HepG2 (cell line): ENCODE measurements at regions not wholly inside any gene's neighbourhood (a gene's known extent, or its start where the extent isn't known, plus 50 kb on each side); places are given as distances from the start of the nearest gene placed in this dataset.

ENCODE experiments used
- KMT2B ChIP-seq: IDR thresholded peaks from 2 replicates; pipeline ENCODE4 v1.6.1; 2016; ENCODE audit warnings: missing genetic modification reagents, missing compliant biosample characterization
- MAF1 ChIP-seq: sonication (generic); formaldehyde crosslinking; IDR thresholded peaks from 2 replicates; pipeline ENCODE4 v1.5.0; 2020; ENCODE audit warnings: missing genetic modification reagents, borderline replicate concordance
- NFKB2 ChIP-seq: sonication (generic); formaldehyde crosslinking; IDR thresholded peaks from 2 replicates; pipeline ENCODE4 v1.4.0; 2020; ENCODE audit warnings: missing genetic modification reagents, borderline replicate concordance
- PBX2 ChIP-seq: IDR thresholded peaks from 2 replicates; pipeline ENCODE4 v1.6.1; 2016; ENCODE audit warnings: control low read depth
- POLR2AphosphoS5 ChIP-seq: IDR thresholded peaks from 2 replicates; pipeline ENCODE4 v1.6.1; 2012; ENCODE audit warnings: low read depth, low read length
- SIN3B ChIP-seq: fragments of 150-350 bp; IDR thresholded peaks from 2 replicates; pipeline ENCODE4 v1.6.1; 2014; ENCODE audit warnings: low read length
- SRY ChIP-seq: sonication (generic); formaldehyde crosslinking; IDR thresholded peaks from 2 replicates; pipeline ENCODE4 v1.8.0; 2022; ENCODE audit warnings: mild to moderate bottlenecking, missing genetic modification reagents
- TGIF2 ChIP-seq: IDR thresholded peaks from 2 replicates; pipeline ENCODE4 v1.6.1; 2016; ENCODE audit warnings: control low read depth, missing compliant biosample characterization
- TSC22D2 ChIP-seq: sonication (generic); formaldehyde crosslinking; IDR thresholded peaks from 2 replicates; pipeline ENCODE4 v1.5.1; 2020; ENCODE audit warnings: missing genetic modification reagents, mild to moderate bottlenecking, borderline replicate concordance
- ZBTB34 ChIP-seq: sonication (generic); formaldehyde crosslinking; IDR thresholded peaks from 2 replicates; pipeline ENCODE4 v1.8.0; 2022; ENCODE audit warnings: mild to moderate bottlenecking, missing genetic modification reagents
- ZBTB43 ChIP-seq: sonication (generic); formaldehyde crosslinking; conservative IDR thresholded peaks from 2 replicates; pipeline ENCODE4 v1.4.0; 2020; ENCODE audit warnings: missing genetic modification reagents
- ZIK1 ChIP-seq: sonication (generic); formaldehyde crosslinking; IDR thresholded peaks from 2 replicates; pipeline ENCODE4 v1.5.0; 2020; ENCODE audit warnings: mild to moderate bottlenecking, low read depth, missing genetic modification reagents, borderline replicate concordance
- ZNF205 ChIP-seq: IDR thresholded peaks from 2 replicates; pipeline ENCODE4 v1.6.1; 2018; ENCODE audit warnings: missing biosample characterization, missing genetic modification reagents
- ZNF207 ChIP-seq: fragments of 450-650 bp; IDR thresholded peaks from 2 replicates; pipeline ENCODE4 v1.6.1; 2016; ENCODE audit warnings: antibody characterized with exemption, borderline replicate concordance
- ZNF263 ChIP-seq: sonication (generic); formaldehyde crosslinking; IDR thresholded peaks from 2 replicates; pipeline ENCODE4 v1.4.0; 2020; ENCODE audit warnings: missing genetic modification reagents
- ZNF362 ChIP-seq: sonication (generic); formaldehyde crosslinking; IDR thresholded peaks from 2 replicates; pipeline ENCODE4 v1.4.0; 2020; ENCODE audit warnings: missing genetic modification reagents, mild to moderate bottlenecking, borderline replicate concordance
- ZNF496 ChIP-seq: sonication (generic); formaldehyde crosslinking; IDR thresholded peaks from 2 replicates; pipeline ENCODE4 v1.8.1; 2023; ENCODE audit warnings: mild to moderate bottlenecking, moderate library complexity, missing genetic modification reagents; ENCODE audit not compliant: insufficient replicate concordance
- ZNF546 ChIP-seq: sonication (generic); formaldehyde crosslinking; conservative IDR thresholded peaks from 2 replicates; pipeline ENCODE4 v1.8.1; 2023; ENCODE audit warnings: mild to moderate bottlenecking, missing genetic modification reagents
- ZNF563 ChIP-seq: sonication (generic); formaldehyde crosslinking; IDR thresholded peaks from 2 replicates; pipeline ENCODE4 v1.8.0; 2022; ENCODE audit warnings: mild to moderate bottlenecking, moderate library complexity, missing genetic modification reagents
- ZNF564 ChIP-seq: sonication (generic); formaldehyde crosslinking; IDR thresholded peaks from 2 replicates; pipeline ENCODE4 v1.8.1; 2023; ENCODE audit warnings: mild to moderate bottlenecking, missing genetic modification reagents
- ZNF570 ChIP-seq: sonication (generic); formaldehyde crosslinking; IDR thresholded peaks from 2 replicates; pipeline ENCODE4 v1.4.0; 2020; ENCODE audit warnings: mild to moderate bottlenecking, missing genetic modification reagents, borderline replicate concordance
- ZNF615 ChIP-seq: sonication (generic); formaldehyde crosslinking; IDR thresholded peaks from 2 replicates; pipeline ENCODE4 v1.5.0; 2020; ENCODE audit warnings: mild to moderate bottlenecking, missing genetic modification reagents, borderline replicate concordance
- ZNF746 ChIP-seq: sonication (generic); formaldehyde crosslinking; IDR thresholded peaks from 2 replicates; pipeline ENCODE4 v1.8.0; 2022; ENCODE audit warnings: mild to moderate bottlenecking, missing genetic modification reagents
- ZSCAN20 ChIP-seq: sonication (generic); formaldehyde crosslinking; IDR thresholded peaks from 2 replicates; pipeline ENCODE4 v1.4.0; 2020; ENCODE audit warnings: missing genetic modification reagents, mild to moderate bottlenecking, borderline replicate concordance
- ZZZ3 ChIP-seq: sonication (generic); formaldehyde crosslinking; IDR thresholded peaks from 2 replicates; pipeline ENCODE4 v1.4.0; 2020; ENCODE audit warnings: missing genetic modification reagents, mild to moderate bottlenecking, borderline replicate concordance

GRCh38 chr10:121043124-121043849, 192.1 kb downstream of the WDR11 start (continued):
- no peak for TF ChIP-seq NFKB2 (CRISPR knock-in tag)
- TF ChIP-seq ZSCAN20 = no peak; the same call in 1 of the 2 replicates
- TF ChIP-seq ZNF746 = peak; percentile 31; the same call in 1 of the 2 replicates
- no peak for TF ChIP-seq SRY (CRISPR knock-in tag)
- TF ChIP-seq POLR2AphosphoS5 = 0 out of 2 replicates have a peak, but pooled peaks have one; percentile 14
- TF ChIP-seq ZBTB43 (CRISPR knock-in tag) = 0 out of 2 replicates have a peak, but pooled peaks have one; percentile 29
- no peak for TF ChIP-seq ZNF615 (CRISPR knock-in tag)
- no peak for TF ChIP-seq ZNF207
- no peak for TF ChIP-seq MAF1 (CRISPR knock-in tag)
- no peak for TF ChIP-seq ZNF496 (CRISPR knock-in tag)
- TF ChIP-seq ZNF546 (CRISPR knock-in tag) = peak; percentile 60; the same call in 1 of the 2 replicates
- peak; percentile 51; the same call in 1 of the 2 replicates for TF ChIP-seq ZNF205 (CRISPR knock-in tag)
- 0 out of 2 replicates have a peak, but pooled peaks have one; percentile 12 for TF ChIP-seq ZNF263 (CRISPR knock-in tag)
- TF ChIP-seq KMT2B (CRISPR knock-in tag) = peak; percentile 29; the same call in 1 of the 2 replicates
- no peak; the same call in 1 of the 2 replicates for TF ChIP-seq ZNF564 (CRISPR knock-in tag)
- no peak for TF ChIP-seq ZNF362
- no peak for TF ChIP-seq PBX2 (CRISPR knock-in tag)
- no peak for TF ChIP-seq TGIF2 (CRISPR knock-in tag)
- no peak for TF ChIP-seq ZNF570
- TF ChIP-seq ZBTB34 (CRISPR knock-in tag) = peak; percentile 33; the same call in 1 of the 2 replicates
- no peak for TF ChIP-seq ZNF563 (CRISPR knock-in tag)
- no peak for TF ChIP-seq ZIK1 (CRISPR knock-in tag)
- TF ChIP-seq SIN3B = no peak
- TF ChIP-seq TSC22D2 (CRISPR knock-in tag) = no peak
- no peak for TF ChIP-seq ZZZ3 (CRISPR knock-in tag)
